ENCODE measurements at regions not wholly inside any gene's neighbourhood (a gene's known extent, or its start where the extent isn't known, plus 50 kb on each side); places are given as distances from the start of the nearest gene placed in this dataset.

DNA sequence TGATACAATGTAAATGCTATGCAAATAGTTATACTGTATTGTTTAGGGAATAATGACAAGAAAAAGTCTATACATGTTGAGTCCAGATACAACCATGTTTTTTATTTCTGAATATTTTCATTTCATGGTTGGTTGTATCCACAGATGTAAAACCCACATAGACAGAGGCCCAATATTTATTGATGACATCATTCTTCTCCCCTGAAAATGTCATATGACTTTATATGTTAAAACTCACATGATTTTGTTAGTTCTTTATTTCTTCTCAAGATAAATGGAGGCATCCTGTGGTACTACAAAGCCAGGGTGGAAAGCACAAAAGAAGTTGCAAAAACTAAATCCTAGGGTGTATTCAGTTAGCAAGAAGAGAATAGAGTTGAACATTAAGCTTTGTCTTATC lies 149.3 kb upstream of the GLRA2 start:
- TF ChIP-seq, protein P1, sequence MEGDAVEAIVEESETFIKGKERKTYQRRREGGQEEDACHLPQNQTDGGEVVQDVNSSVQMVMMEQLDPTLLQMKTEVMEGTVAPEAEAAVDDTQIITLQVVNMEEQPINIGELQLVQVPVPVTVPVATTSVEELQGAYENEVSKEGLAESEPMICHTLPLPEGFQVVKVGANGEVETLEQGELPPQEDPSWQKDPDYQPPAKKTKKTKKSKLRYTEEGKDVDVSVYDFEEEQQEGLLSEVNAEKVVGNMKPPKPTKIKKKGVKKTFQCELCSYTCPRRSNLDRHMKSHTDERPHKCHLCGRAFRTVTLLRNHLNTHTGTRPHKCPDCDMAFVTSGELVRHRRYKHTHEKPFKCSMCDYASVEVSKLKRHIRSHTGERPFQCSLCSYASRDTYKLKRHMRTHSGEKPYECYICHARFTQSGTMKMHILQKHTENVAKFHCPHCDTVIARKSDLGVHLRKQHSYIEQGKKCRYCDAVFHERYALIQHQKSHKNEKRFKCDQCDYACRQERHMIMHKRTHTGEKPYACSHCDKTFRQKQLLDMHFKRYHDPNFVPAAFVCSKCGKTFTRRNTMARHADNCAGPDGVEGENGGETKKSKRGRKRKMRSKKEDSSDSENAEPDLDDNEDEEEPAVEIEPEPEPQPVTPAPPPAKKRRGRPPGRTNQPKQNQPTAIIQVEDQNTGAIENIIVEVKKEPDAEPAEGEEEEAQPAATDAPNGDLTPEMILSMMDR (IDR thresholded peaks at IDR 0.05; ENCODE audit: control insufficient read depth, extremely low read depth, insufficient read depth): no peak
- DNase-seq (ENCODE audit: low read depth): no peak
- H3K4me3 ChIP-seq (ENCODE audit: low read depth, low read length): no peak overlapping the region

DNA sequence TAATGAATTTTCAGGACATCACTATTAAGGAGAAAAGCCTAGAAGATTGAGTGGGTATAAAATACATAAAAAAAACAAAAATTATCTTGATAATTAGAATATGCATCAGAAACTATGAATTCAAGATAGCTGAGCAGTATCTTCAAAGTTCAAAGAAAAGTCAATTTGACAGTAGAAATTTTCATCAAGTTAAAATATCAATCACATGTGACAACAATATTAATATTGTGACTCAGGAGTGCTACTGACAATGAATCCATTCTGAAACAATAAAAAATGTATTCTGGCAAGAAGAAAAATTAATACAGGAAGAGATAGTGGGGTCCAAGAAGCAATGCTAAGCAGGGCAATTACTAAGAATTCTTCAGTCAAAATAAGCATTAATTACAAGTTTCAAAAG lies 151.9 kb upstream of the GLRA2 start:
- TF ChIP-seq, protein P1 (IDR thresholded peaks at IDR 0.05; ENCODE audit: control insufficient read depth, extremely low read depth, insufficient read depth): no peak
- H3K4me3 ChIP-seq (ENCODE audit: low read depth, low read length): no peak overlapping the region
- no peak for DNase-seq (ENCODE audit: low read depth)

DNA sequence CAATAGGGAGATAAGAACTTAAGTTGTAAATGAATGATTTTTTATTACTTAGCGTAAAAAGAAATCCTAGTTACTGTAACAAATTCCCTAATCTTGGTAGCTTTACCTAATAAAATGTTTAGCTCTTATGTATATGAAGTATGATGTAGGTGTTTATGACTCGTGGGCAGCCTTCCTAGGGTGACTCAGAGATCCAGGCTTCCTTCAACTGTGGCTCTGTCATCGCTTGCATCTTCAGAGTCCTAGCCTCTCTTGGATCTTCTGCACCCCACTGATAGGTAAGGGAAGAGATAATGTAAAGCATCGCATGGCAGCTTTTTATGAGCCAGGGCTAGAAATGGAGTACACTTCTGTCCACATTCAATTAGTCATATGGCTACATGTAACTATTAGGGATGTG lies 165.6 kb upstream of the GLRA2 start:
- no peak overlapping the region for H3K4me3 ChIP-seq (ENCODE audit: low read depth, low read length)
- no peak for DNase-seq (ENCODE audit: low read depth)
- TF ChIP-seq, protein P1 (IDR thresholded peaks at IDR 0.05; ENCODE audit: control insufficient read depth, extremely low read depth, insufficient read depth): no peak

DNA sequence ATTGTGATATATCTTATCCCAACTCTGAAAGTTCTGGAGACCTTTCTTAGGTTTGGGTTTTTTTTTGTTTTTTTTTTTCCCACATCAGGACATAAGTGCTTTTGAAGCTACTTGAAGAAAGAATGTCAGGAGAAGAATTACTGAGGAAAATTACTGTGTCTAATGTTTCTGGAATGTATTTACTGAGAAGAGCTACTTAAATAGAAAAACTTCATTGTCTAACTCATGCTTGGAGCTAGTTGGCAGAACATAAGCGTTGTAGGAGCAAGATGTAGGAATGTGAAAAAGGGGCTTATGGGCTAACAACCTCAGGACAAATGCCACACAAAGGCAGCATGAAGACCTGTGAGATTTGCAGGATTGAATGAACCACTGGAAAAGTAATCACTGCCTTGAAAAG lies 166.6 kb upstream of the GLRA2 start:
- H3K4me3 ChIP-seq (ENCODE audit: low read depth, low read length): no peak overlapping the region
- TF ChIP-seq, protein P1 (IDR thresholded peaks at IDR 0.05; ENCODE audit: control insufficient read depth, extremely low read depth, insufficient read depth): no peak
- no peak for DNase-seq (ENCODE audit: low read depth)

DNA sequence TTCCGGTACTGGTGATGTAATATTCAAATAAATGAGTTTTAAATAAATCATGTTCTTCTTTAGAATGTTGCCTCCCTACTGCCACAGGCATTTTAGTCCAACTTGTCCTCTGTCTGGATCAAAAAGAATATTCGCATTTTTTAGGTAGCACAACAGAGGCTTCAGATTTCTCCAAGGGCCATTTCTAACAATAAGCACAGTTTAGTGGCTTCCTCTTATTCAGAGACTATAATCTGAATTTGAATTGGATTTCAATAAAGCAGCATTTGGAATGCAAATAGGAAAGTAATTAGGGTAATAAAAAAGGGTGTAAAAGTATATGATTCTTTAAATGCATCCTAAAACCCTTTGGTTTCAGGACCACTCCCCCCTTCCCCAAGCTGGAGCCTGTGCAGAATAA lies 167.9 kb upstream of the GLRA2 start:
- no peak for DNase-seq (ENCODE audit: low read depth)
- TF ChIP-seq, protein P1 (IDR thresholded peaks at IDR 0.05; ENCODE audit: control insufficient read depth, extremely low read depth, insufficient read depth): no peak
- no peak overlapping the region for H3K4me3 ChIP-seq (ENCODE audit: low read depth, low read length)

DNA sequence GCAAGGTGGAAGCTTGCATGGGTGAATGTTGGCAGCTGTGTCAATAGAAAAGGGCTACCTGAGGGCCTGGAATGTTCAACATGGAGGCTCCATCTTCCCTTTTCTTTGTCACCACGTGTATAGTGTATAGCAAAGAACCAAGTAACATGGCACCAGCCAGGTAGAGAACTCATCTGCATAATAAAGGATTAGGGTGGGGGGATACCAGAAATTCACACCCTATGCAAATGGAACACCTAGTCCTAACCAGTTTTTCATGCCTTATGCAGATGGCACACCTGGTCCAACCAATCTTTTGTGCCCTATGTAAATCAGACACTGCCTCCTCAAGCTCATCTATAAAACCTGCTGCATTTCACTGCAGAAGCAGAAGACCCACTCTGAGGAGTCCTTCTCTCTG lies 169.6 kb upstream of the GLRA2 start:
- no peak for DNase-seq (ENCODE audit: low read depth)
- no peak overlapping the region for H3K4me3 ChIP-seq (ENCODE audit: low read depth, low read length)
- TF ChIP-seq, protein P1 (IDR thresholded peaks at IDR 0.05; ENCODE audit: control insufficient read depth, extremely low read depth, insufficient read depth): no peak

DNA sequence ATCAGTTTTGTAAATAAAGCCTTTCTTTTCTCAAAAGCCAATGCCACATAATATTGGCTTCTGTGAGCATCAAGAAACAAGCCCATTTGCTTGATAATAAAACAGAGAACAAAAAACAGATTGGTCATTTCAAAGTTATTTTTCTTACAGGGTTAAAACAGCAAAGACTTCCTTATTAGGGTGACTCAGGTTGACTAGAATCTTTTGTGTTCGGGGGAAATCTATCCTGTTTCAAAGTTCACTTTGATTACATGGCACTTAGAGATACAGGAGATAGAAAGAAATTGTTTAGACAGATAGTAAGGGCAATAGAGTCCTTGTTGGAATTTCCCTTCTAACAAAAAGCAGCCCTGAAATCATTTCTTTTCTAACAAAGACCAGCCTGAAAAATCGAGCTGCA lies 170.0 kb upstream of the GLRA2 start:
- no peak for DNase-seq (ENCODE audit: low read depth)
- no peak overlapping the region for H3K4me3 ChIP-seq (ENCODE audit: low read depth, low read length)
- TF ChIP-seq, protein P1 (IDR thresholded peaks at IDR 0.05; ENCODE audit: control insufficient read depth, extremely low read depth, insufficient read depth): no peak
